WTC11 (cell line): ENCODE measurements at regions not wholly inside any gene's neighbourhood (a gene's known extent, or its start where the extent isn't known, plus 50 kb on each side); places are given as distances from the start of the nearest gene placed in this dataset.

Experiments
- ATAC-seq: fragments of 200-7000 bp; cut with Tn5 transposase; 2 replicates; pipeline ENCODE4 v1.10.0; 2021; ENCODE audit warnings: mild to moderate bottlenecking, moderate library complexity
- CTCF ChIA-PET: fragments of 300-600 bp; sonication (Branson Sonifier 250); formaldehyde crosslinking; loops from one replicate; lab custom pipeline; 2021; ENCODE audit warnings: antibody characterized with exemption; lab: Charles Lee
- POLR2A ChIA-PET: fragments of 350-600 bp; sonication (Branson Sonifier 250); formaldehyde crosslinking; loops from one replicate; lab custom pipeline; 2021; ENCODE audit warnings: antibody characterized with exemption; lab: Charles Lee
- DNase-seq: peaks from one replicate; pipeline ENCODE4 v3.0.0; 2021; ENCODE audit warnings: low spot score
- H3K27ac Mint-ChIP-seq: 2 replicates; pipeline ENCODE4 v1.8.0; 2021; ENCODE audit warnings: mixed read lengths
- H3K27me3 Mint-ChIP-seq: 2 replicates; pipeline ENCODE4 v1.8.0; 2021; ENCODE audit warnings: low read depth, mild to moderate bottlenecking, moderate library complexity, mixed read lengths
- H3K36me3 Mint-ChIP-seq: 2 replicates; pipeline ENCODE4 v1.8.0; 2021; ENCODE audit warnings: mixed read lengths
- H3K4me1 Mint-ChIP-seq: 2 replicates; pipeline ENCODE4 v1.8.0; 2022; ENCODE audit warnings: mixed read lengths
- H3K4me3 Mint-ChIP-seq: 2 replicates; pipeline ENCODE4 v1.8.0; 2021; ENCODE audit warnings: mild to moderate bottlenecking, moderate library complexity, mixed read lengths
- H3K9me3 Mint-ChIP-seq: 2 replicates; pipeline ENCODE4 v1.8.0; 2021; ENCODE audit warnings: mixed read lengths
- ATF1 ChIP-seq: sonication (generic); formaldehyde crosslinking; IDR thresholded peaks from 2 replicates; pipeline ENCODE4 v1.8.1; 2023; ENCODE audit warnings: mild to moderate bottlenecking, moderate library complexity, missing genetic modification reagents
- FOXJ3 ChIP-seq: sonication (generic); formaldehyde crosslinking; IDR thresholded peaks from 2 replicates; pipeline ENCODE4 v1.9.0; 2021; ENCODE audit warnings: missing genetic modification reagents, mild to moderate bottlenecking, borderline replicate concordance
- FOXK1 ChIP-seq: sonication (generic); formaldehyde crosslinking; IDR thresholded peaks from 2 replicates; pipeline ENCODE4 v1.8.0; 2022; ENCODE audit warnings: mild to moderate bottlenecking, moderate library complexity, missing genetic modification reagents
- PRRX2 ChIP-seq: fragments of 250-450 bp; sonication (Bioruptor Pico); IDR thresholded peaks from 2 replicates; pipeline ENCODE4 v1.8.0; 2021; ENCODE audit warnings: mild to moderate bottlenecking
- ZNF232 ChIP-seq: sonication (generic); formaldehyde crosslinking; IDR thresholded peaks from 2 replicates; pipeline ENCODE4 v1.8.0; 2022; ENCODE audit warnings: mild to moderate bottlenecking, missing genetic modification reagents
- ZNF263 ChIP-seq: sonication (generic); formaldehyde crosslinking; IDR thresholded peaks from 2 replicates; pipeline ENCODE4 v1.8.1; 2022; ENCODE audit warnings: low read depth, mild to moderate bottlenecking, moderate library complexity, missing genetic modification reagents
- ZNF396 ChIP-seq: fragments of 250-450 bp; sonication (Bioruptor Pico); IDR thresholded peaks from 2 replicates; pipeline ENCODE4 v1.8.0; 2021; ENCODE audit warnings: mild to moderate bottlenecking, moderate library complexity, borderline replicate concordance
- TF ChIP-seq, protein P1 (sequence below): sonication (generic); formaldehyde crosslinking; IDR thresholded peaks from 2 replicates; pipeline ENCODE4 v1.8.1; 2023; ENCODE audit warnings: mild to moderate bottlenecking, missing genetic modification reagents
- TF ChIP-seq, protein P2 (sequence below): fragments of 250-450 bp; sonication (Bioruptor Pico); IDR thresholded peaks from 2 replicates; pipeline ENCODE4 v1.8.0; 2021; ENCODE audit warnings: mild to moderate bottlenecking
- TF ChIP-seq, protein P3 (sequence below): sonication (generic); formaldehyde crosslinking; IDR thresholded peaks from 2 replicates; pipeline ENCODE4 v1.8.0; 2022; ENCODE audit warnings: missing genetic modification reagents
- TF ChIP-seq, protein P4 (sequence below): sonication (generic); formaldehyde crosslinking; IDR thresholded peaks from 2 replicates; pipeline ENCODE4 v1.8.0; 2023; ENCODE audit warnings: mild to moderate bottlenecking, missing genetic modification reagents
- TF ChIP-seq, protein P5 (sequence below): sonication (generic); formaldehyde crosslinking; IDR thresholded peaks from 2 replicates; pipeline ENCODE4 v1.8.0; 2022; ENCODE audit warnings: mild to moderate bottlenecking, missing genetic modification reagents
- TF ChIP-seq, protein P6 (sequence below): sonication (generic); formaldehyde crosslinking; IDR thresholded peaks from 2 replicates; pipeline ENCODE4 v1.8.0; 2023; ENCODE audit warnings: missing genetic modification reagents, mild to moderate bottlenecking, borderline replicate concordance
- TF ChIP-seq, protein P7 (sequence below): sonication (generic); formaldehyde crosslinking; IDR thresholded peaks from 2 replicates; pipeline ENCODE4 v1.8.0; 2022; ENCODE audit warnings: mild to moderate bottlenecking, missing genetic modification reagents
- TF ChIP-seq, protein P8 (sequence below): fragments of 250-450 bp; sonication (Bioruptor Pico); IDR thresholded peaks from 2 replicates; pipeline ENCODE4 v1.9.0; 2021; ENCODE audit warnings: moderate library complexity, mild to moderate bottlenecking, inconsistent platforms, borderline replicate concordance

DNA sequence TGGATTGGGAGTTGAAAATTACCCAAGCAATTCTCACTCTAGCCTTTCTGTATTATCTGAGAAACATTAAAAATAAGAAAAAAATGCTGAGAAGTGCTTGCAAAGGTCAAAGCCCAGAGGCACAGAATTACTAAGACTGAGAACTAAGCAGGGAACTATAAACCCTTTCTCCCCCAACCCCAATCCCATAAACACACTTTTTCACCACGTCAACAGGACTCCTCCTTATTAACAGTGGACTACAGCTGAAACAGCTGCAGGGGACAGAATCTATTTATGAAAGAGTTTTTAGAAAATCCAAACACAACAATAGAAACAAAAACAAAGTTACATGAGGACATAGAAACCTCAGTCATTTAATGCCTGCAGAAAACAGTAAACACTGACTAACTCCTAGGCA lies 984.1 kb downstream of the TRAM1L1 start:
- no peak overlapping the region for H3K4me3 Mint-ChIP-seq
- ChIA-PET POLR2A (no interaction called here), CTCF (no interaction called here)
- H3K36me3 Mint-ChIP-seq = peaks cover 30% of the 10 kb centered on the region
- no peaks in the 10 kb centered on the region for H3K27me3 Mint-ChIP-seq
- H3K9me3 Mint-ChIP-seq = peaks cover 31% of the 10 kb centered on the region
- TF ChIP-seq, protein P1, sequence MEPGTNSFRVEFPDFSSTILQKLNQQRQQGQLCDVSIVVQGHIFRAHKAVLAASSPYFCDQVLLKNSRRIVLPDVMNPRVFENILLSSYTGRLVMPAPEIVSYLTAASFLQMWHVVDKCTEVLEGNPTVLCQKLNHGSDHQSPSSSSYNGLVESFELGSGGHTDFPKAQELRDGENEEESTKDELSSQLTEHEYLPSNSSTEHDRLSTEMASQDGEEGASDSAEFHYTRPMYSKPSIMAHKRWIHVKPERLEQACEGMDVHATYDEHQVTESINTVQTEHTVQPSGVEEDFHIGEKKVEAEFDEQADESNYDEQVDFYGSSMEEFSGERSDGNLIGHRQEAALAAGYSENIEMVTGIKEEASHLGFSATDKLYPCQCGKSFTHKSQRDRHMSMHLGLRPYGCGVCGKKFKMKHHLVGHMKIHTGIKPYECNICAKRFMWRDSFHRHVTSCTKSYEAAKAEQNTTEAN (CRISPR knock-in tag) = no peak
- TF ChIP-seq, protein P2, sequence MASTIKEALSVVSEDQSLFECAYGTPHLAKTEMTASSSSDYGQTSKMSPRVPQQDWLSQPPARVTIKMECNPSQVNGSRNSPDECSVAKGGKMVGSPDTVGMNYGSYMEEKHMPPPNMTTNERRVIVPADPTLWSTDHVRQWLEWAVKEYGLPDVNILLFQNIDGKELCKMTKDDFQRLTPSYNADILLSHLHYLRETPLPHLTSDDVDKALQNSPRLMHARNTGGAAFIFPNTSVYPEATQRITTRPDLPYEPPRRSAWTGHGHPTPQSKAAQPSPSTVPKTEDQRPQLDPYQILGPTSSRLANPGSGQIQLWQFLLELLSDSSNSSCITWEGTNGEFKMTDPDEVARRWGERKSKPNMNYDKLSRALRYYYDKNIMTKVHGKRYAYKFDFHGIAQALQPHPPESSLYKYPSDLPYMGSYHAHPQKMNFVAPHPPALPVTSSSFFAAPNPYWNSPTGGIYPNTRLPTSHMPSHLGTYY = no peak
- TF ChIP-seq, protein P3, sequence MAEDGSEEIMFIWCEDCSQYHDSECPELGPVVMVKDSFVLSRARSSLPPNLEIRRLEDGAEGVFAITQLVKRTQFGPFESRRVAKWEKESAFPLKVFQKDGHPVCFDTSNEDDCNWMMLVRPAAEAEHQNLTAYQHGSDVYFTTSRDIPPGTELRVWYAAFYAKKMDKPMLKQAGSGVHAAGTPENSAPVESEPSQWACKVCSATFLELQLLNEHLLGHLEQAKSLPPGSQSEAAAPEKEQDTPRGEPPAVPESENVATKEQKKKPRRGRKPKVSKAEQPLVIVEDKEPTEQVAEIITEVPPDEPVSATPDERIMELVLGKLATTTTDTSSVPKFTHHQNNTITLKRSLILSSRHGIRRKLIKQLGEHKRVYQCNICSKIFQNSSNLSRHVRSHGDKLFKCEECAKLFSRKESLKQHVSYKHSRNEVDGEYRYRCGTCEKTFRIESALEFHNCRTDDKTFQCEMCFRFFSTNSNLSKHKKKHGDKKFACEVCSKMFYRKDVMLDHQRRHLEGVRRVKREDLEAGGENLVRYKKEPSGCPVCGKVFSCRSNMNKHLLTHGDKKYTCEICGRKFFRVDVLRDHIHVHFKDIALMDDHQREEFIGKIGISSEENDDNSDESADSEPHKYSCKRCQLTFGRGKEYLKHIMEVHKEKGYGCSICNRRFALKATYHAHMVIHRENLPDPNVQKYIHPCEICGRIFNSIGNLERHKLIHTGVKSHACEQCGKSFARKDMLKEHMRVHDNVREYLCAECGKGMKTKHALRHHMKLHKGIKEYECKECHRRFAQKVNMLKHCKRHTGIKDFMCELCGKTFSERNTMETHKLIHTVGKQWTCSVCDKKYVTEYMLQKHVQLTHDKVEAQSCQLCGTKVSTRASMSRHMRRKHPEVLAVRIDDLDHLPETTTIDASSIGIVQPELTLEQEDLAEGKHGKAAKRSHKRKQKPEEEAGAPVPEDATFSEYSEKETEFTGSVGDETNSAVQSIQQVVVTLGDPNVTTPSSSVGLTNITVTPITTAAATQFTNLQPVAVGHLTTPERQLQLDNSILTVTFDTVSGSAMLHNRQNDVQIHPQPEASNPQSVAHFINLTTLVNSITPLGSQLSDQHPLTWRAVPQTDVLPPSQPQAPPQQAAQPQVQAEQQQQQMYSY (CRISPR knock-in tag) = no peak
- TF ChIP-seq ZNF232 (CRISPR knock-in tag) (no peak), PRRX2 (CRISPR knock-in tag) (no peak), ZNF396 (CRISPR knock-in tag) (no peak), FOXJ3 (no peak), ATF1 (CRISPR knock-in tag) (no peak), ZNF263 (CRISPR knock-in tag) (no peak), FOXK1 (CRISPR knock-in tag) (no peak)
- TF ChIP-seq, protein P4, sequence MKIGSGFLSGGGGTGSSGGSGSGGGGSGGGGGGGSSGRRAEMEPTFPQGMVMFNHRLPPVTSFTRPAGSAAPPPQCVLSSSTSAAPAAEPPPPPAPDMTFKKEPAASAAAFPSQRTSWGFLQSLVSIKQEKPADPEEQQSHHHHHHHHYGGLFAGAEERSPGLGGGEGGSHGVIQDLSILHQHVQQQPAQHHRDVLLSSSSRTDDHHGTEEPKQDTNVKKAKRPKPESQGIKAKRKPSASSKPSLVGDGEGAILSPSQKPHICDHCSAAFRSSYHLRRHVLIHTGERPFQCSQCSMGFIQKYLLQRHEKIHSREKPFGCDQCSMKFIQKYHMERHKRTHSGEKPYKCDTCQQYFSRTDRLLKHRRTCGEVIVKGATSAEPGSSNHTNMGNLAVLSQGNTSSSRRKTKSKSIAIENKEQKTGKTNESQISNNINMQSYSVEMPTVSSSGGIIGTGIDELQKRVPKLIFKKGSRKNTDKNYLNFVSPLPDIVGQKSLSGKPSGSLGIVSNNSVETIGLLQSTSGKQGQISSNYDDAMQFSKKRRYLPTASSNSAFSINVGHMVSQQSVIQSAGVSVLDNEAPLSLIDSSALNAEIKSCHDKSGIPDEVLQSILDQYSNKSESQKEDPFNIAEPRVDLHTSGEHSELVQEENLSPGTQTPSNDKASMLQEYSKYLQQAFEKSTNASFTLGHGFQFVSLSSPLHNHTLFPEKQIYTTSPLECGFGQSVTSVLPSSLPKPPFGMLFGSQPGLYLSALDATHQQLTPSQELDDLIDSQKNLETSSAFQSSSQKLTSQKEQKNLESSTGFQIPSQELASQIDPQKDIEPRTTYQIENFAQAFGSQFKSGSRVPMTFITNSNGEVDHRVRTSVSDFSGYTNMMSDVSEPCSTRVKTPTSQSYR (CRISPR knock-in tag) = no peak
- TF ChIP-seq, protein P5, sequence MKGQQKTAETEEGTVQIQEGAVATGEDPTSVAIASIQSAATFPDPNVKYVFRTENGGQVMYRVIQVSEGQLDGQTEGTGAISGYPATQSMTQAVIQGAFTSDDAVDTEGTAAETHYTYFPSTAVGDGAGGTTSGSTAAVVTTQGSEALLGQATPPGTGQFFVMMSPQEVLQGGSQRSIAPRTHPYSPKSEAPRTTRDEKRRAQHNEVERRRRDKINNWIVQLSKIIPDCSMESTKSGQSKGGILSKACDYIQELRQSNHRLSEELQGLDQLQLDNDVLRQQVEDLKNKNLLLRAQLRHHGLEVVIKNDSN (CRISPR knock-in tag) = no peak
- TF ChIP-seq, protein P6, sequence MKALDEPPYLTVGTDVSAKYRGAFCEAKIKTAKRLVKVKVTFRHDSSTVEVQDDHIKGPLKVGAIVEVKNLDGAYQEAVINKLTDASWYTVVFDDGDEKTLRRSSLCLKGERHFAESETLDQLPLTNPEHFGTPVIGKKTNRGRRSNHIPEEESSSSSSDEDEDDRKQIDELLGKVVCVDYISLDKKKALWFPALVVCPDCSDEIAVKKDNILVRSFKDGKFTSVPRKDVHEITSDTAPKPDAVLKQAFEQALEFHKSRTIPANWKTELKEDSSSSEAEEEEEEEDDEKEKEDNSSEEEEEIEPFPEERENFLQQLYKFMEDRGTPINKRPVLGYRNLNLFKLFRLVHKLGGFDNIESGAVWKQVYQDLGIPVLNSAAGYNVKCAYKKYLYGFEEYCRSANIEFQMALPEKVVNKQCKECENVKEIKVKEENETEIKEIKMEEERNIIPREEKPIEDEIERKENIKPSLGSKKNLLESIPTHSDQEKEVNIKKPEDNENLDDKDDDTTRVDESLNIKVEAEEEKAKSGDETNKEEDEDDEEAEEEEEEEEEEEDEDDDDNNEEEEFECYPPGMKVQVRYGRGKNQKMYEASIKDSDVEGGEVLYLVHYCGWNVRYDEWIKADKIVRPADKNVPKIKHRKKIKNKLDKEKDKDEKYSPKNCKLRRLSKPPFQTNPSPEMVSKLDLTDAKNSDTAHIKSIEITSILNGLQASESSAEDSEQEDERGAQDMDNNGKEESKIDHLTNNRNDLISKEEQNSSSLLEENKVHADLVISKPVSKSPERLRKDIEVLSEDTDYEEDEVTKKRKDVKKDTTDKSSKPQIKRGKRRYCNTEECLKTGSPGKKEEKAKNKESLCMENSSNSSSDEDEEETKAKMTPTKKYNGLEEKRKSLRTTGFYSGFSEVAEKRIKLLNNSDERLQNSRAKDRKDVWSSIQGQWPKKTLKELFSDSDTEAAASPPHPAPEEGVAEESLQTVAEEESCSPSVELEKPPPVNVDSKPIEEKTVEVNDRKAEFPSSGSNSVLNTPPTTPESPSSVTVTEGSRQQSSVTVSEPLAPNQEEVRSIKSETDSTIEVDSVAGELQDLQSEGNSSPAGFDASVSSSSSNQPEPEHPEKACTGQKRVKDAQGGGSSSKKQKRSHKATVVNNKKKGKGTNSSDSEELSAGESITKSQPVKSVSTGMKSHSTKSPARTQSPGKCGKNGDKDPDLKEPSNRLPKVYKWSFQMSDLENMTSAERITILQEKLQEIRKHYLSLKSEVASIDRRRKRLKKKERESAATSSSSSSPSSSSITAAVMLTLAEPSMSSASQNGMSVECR (CRISPR knock-in tag) = no peak
- TF ChIP-seq, protein P7, sequence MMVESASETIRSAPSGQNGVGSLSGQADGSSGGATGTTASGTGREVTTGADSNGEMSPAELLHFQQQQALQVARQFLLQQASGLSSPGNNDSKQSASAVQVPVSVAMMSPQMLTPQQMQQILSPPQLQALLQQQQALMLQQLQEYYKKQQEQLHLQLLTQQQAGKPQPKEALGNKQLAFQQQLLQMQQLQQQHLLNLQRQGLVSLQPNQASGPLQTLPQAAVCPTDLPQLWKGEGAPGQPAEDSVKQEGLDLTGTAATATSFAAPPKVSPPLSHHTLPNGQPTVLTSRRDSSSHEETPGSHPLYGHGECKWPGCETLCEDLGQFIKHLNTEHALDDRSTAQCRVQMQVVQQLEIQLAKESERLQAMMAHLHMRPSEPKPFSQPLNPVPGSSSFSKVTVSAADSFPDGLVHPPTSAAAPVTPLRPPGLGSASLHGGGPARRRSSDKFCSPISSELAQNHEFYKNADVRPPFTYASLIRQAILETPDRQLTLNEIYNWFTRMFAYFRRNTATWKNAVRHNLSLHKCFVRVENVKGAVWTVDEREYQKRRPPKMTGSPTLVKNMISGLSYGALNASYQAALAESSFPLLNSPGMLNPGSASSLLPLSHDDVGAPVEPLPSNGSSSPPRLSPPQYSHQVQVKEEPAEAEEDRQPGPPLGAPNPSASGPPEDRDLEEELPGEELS (CRISPR knock-in tag) = no peak
- TF ChIP-seq, protein P8, sequence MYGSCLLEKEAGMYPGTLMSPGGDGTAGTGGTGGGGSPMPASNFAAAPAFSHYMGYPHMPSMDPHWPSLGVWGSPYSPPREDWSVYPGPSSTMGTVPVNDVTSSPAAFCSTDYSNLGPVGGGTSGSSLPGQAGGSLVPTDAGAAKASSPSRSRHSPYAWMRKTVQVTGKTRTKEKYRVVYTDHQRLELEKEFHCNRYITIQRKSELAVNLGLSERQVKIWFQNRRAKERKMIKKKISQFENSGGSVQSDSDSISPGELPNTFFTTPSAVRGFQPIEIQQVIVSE = no peak
- ATAC-seq (no peak), DNase-seq (no peak)
- H3K4me1 Mint-ChIP-seq = no peaks in the 10 kb centered on the region; the same call in 1 of the 2 replicates
- H3K27ac Mint-ChIP-seq = no peak overlapping the region
